ENCODE measurements at regions not wholly inside any gene's neighbourhood (a gene's known extent, or its start where the extent isn't known, plus 50 kb on each side); places are given as distances from the start of the nearest gene placed in this dataset.

DNA sequence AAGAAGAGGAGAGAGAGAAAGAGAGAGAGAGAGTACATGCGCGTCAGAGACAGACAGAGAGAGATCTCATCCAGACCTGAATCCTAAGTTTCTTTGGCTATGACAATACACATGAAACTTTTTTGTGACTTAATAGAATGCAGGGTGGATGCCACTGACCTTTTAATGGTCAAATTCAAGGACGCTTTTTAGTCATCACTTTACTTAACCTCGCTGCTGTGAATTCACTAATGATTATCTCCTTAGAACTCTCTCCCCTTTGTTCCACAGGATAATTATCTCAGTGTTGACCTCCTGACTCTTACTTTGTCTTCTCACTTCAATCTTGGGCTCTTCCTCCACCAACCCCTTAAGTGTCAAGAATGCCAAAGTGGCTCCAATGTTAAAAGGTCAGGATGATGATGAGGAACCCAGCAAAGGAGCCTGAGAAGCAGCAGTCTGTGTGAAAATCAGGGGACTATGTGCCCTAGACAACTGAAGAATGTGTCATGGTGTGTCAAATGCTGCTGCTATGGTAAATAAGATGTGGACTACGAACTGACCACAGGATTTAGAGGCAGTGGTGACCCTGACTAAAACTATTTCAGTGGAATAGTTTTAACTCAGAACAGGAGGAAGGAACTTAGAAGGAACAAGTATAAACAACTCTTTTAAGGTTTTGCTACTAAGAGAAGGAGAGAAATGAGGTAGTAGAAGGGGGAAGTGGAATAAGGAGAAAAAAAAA lies 382.1 kb downstream of the ZEB2 start:
- no peaks in the 10 kb centered on the region for H3K4me1 Mint-ChIP-seq
- no peaks in the 10 kb centered on the region for H3K9me3 Mint-ChIP-seq
- H3K36me3 ChIP-seq (ENCODE audit: control insufficient read depth, insufficient read depth, low read length) = peaks cover 2% of the 10 kb centered on the region
- no peaks in the 10 kb centered on the region for H3K36me3 Mint-ChIP-seq
- H3K4me3 Mint-ChIP-seq = no peak overlapping the region
- H3K4me1 ChIP-seq (ENCODE audit: control insufficient read depth, insufficient read depth, low read length) = no peaks in the 10 kb centered on the region
- no peaks in the 10 kb centered on the region for H3K27me3 Mint-ChIP-seq (ENCODE audit: low read depth in 2 of 2)
- TF ChIP-seq, protein P1, sequence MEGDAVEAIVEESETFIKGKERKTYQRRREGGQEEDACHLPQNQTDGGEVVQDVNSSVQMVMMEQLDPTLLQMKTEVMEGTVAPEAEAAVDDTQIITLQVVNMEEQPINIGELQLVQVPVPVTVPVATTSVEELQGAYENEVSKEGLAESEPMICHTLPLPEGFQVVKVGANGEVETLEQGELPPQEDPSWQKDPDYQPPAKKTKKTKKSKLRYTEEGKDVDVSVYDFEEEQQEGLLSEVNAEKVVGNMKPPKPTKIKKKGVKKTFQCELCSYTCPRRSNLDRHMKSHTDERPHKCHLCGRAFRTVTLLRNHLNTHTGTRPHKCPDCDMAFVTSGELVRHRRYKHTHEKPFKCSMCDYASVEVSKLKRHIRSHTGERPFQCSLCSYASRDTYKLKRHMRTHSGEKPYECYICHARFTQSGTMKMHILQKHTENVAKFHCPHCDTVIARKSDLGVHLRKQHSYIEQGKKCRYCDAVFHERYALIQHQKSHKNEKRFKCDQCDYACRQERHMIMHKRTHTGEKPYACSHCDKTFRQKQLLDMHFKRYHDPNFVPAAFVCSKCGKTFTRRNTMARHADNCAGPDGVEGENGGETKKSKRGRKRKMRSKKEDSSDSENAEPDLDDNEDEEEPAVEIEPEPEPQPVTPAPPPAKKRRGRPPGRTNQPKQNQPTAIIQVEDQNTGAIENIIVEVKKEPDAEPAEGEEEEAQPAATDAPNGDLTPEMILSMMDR (IDR thresholded peaks at IDR 0.05) = no peak
- no peak overlapping the region for H3K27ac ChIP-seq (ENCODE audit: low read length)
- WGBS (ENCODE audit: insufficient coverage) = 88% methylated on average over 5 of the region's 5 CpGs
- H3K9me3 ChIP-seq (ENCODE audit: control insufficient read depth, insufficient read depth, low read length) = no peaks in the 10 kb centered on the region
- no peaks in the 10 kb centered on the region for H3K27me3 ChIP-seq (ENCODE audit: control insufficient read depth, insufficient read depth, low read length)
- DNase-seq = no peak
- no peak for ATAC-seq
- no peak overlapping the region for H3K4me3 ChIP-seq (ENCODE audit: low read length)
- H3K27ac Mint-ChIP-seq = no peak overlapping the region
- intact Hi-C loops (cut with micrococcal nuclease) = no loop called here

DNA sequence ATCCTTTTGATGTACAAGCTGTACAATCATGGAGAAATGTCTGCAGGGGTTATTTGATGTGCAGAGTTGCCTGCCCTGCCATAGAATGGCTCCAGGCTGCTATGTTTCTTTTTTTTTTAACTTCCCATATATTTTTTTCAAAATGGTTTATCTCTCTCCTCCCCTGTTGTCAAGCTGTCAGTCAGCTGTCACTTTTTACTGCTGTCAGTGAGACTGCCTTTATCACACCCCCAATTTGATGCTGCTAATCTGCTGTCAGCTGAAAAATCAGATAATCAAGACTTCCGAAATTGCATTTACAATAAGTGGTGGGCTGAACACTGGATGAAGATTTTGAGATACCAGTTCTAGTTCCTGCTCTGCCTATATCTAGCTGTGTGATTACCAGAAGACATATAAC lies 382.6 kb downstream of the ZEB2 start:
- H3K4me3 ChIP-seq (ENCODE audit: low read length) = no peak overlapping the region
- no peaks in the 10 kb centered on the region for H3K4me1 ChIP-seq (ENCODE audit: control insufficient read depth, insufficient read depth, low read length)
- Mint-ChIP-seq H3K4me1 (no peaks in the 10 kb centered on the region), H3K4me3 (no peak overlapping the region), H3K27ac (no peak overlapping the region), H3K27me3 (ENCODE audit: low read depth in 2 of 2) (no peaks in the 10 kb centered on the region), H3K9me3 (no peaks in the 10 kb centered on the region), H3K36me3 (no peaks in the 10 kb centered on the region)
- ATAC-seq (no peak), DNase-seq (no peak)
- TF ChIP-seq, protein P1 (IDR thresholded peaks at IDR 0.05) = no peak
- intact Hi-C loops (cut with micrococcal nuclease) = no loop called here
- H3K27ac ChIP-seq (ENCODE audit: low read length) = no peak overlapping the region
- H3K9me3 ChIP-seq (ENCODE audit: control insufficient read depth, insufficient read depth, low read length) = no peaks in the 10 kb centered on the region
- no peaks in the 10 kb centered on the region for H3K27me3 ChIP-seq (ENCODE audit: control insufficient read depth, insufficient read depth, low read length)
- 89% methylated on average over 1 of the region's 1 CpG for WGBS (ENCODE audit: insufficient coverage)
- no peaks in the 10 kb centered on the region for H3K36me3 ChIP-seq (ENCODE audit: control insufficient read depth, insufficient read depth, low read length)

DNA sequence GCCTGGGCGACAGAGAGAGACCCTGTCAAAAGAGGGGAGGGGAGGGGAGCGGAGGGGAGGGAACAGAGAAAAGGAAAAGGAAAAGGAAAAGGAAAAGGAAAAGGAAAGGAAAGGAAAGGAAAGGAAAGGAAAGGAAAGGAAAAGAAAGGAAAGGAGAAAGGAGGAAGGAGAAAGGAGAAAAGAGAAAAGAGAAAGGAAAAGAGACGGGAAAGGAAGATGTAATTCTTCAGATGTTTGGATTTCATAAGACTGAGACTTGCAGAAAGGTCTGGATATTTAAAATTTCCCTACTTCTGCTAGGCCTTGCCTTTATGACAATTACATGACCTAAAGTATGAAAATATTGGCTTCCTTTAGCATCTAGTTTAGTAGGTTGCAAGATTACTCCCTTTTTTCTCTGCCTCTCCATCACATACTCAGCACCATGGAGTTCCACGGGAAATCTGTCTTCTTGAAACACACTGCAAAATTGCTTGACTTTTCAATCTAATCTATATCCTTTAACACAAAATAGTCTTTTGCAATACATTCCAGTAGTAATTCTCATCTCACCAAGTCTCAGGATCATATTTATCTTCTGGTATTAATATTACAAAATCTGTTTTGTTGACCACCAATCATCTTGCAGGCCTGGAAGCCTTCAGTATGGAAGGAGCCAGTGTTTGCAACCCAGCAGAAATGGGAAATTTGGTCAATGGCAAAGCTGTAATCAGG lies 383.5 kb downstream of the ZEB2 start:
- Mint-ChIP-seq H3K4me1 (no peaks in the 10 kb centered on the region), H3K4me3 (no peak overlapping the region), H3K36me3 (no peaks in the 10 kb centered on the region), H3K9me3 (no peaks in the 10 kb centered on the region), H3K27me3 (ENCODE audit: low read depth in 2 of 2) (no peaks in the 10 kb centered on the region), H3K27ac (no peak overlapping the region)
- Histone ChIP-seq H3K27me3 (ENCODE audit: control insufficient read depth, insufficient read depth, low read length) (no peaks in the 10 kb centered on the region), H3K4me3 (ENCODE audit: low read length) (no peak overlapping the region), H3K27ac (ENCODE audit: low read length) (no peak overlapping the region), H3K4me1 (ENCODE audit: control insufficient read depth, insufficient read depth, low read length) (no peaks in the 10 kb centered on the region), H3K36me3 (ENCODE audit: control insufficient read depth, insufficient read depth, low read length) (no peaks in the 10 kb centered on the region), H3K9me3 (ENCODE audit: control insufficient read depth, insufficient read depth, low read length) (no peaks in the 10 kb centered on the region)
- intact Hi-C loops (cut with micrococcal nuclease) = no loop called here
- ATAC-seq (no peak), DNase-seq (no peak)
- TF ChIP-seq, protein P1 (IDR thresholded peaks at IDR 0.05) = no peak
- WGBS (ENCODE audit: insufficient coverage) = 95% methylated on average over 4 of the region's 4 CpGs

Data from natural killer cell (primary cell).